Stimulated activated CD8-positive, alpha-beta memory T cell treated with anti-CD3 and anti-CD28 coated beads, Interleukin-7, amount 100 ng/mL, for 48 hours (primary cell): ENCODE measurements at regions not wholly inside any gene's neighbourhood (a gene's known extent, or its start where the extent isn't known, plus 50 kb on each side); places are given as distances from the start of the nearest gene placed in this dataset.

ENCODE experiments used
- DNase-seq, 2 donors: peaks; one replicate each; pipeline ENCODE4 v3.0.0-alpha.2; 2020; ENCODE audit warnings: low read depth in 1 of 2; ENCODE audit errors: extremely low read depth in 1 of 2

GRCh38 chr1:17967623-17968255 lies 139.9 kb upstream of the IGSF21 start:
- no peak for DNase-seq

DNA sequence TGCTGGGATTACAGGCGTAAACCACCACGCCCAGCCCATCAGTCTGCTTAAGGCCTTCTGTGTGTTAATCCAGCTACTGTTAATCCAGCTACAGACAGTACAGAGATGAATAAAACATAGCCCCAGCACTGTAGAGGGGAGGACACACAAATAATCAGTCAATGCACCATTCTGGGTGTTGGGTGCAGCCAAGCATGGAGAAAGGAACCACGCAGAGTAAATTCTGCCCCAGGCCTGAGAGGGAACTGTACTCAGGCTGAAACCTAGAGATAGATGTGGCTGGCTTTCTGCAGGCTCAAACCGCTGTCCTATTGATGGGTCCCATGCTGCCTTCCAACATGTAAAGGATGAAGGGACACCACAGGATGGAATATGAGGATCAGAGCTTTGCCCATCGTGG lies 136.8 kb upstream of the IGSF21 start:
- DNase-seq: no peak

DNA sequence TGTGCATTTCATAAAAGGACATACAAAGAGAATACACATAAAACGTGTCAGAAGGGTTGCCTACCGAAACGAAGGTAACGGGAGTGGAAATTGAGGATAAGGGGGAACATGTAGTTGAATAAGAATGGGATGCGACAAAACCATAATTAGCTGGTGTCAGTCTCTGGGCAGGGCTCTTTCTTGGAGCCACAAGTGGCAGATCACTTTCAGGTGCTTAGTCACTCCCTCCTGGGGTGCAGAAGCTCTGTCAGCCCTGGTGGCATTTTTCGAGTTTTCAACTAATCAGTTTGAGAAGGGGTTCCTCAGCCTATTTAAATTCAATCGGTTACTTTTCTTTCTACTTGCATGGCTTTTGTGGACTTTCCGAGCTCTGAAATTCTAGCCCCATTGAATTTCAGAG lies 133.9 kb upstream of the IGSF21 start:
- no peak for DNase-seq

DNA sequence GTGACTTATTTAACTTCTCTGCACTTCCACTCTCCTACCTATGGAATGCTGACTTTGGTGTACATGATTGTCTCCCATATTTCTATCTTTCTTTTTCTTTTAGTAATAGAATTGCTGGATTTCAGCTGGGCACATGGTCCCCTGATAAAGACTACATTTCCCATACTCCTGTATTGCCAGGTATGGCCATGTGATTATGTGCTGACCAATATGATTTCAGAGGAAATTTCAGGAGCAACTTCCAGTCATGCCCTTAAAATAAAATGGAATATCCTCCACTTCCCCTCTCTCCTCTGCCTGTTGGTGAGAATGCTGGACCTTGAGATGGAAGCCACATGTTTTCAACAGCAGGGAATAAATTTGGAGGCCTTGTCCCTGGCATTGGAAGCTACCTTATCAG lies 130.7 kb upstream of the IGSF21 start:
- DNase-seq: no peak

GRCh38 chr1:17978016-17978415 lies 129.6 kb upstream of the IGSF21 start:
- no peak for DNase-seq

GRCh38 chr1:17979815-17980214 lies 127.8 kb upstream of the IGSF21 start:
- no peak for DNase-seq

DNA sequence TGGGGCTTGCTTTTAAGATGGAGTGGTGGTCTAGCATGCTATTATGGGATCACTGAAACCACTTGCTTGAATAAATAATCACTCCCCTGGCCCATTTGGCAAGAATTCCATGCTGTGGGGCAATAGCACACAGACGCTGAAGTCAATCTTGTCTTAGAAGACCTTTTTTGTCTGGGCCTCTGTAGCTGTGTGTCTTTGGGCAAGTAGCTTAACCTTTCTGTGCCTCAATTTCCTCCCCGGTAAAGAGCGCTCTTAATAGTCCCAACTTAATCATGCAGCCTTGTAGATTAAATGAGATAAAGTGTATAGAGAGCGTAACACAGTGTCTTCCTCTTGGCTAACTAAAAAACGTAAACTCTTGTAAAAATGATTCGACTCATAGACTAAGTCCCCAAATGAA lies 125.4 kb upstream of the IGSF21 start:
- DNase-seq: no peak

- DNase-seq: no peak
Measured at GRCh38 chr1:17984583-17984982, 123.0 kb upstream of the IGSF21 start.

GRCh38 chr1:17986156-17986555 lies 121.4 kb upstream of the IGSF21 start:
- DNase-seq: no peak

- DNase-seq: no peak
Measured at GRCh38 chr1:17990401-17990800, 117.2 kb upstream of the IGSF21 start.

DNA sequence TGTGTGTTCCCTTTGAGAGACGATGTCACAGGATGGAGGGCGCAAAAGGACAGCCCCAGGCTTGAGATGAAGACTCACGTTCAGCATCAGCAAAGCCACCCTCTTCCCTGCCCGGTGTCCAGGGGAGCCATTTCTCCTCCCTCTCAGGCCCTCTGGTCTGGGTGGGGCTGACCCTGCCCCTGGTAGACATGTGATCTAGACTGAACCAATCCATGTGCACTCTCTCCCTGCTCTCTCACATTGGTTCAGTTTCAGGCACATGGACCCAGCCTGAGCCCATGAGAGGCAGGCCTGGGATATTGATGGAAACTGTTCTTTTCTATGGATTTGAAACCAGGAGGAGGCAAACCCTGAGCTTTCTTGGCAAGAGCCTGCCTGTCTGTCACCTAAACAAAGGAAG lies 115.6 kb upstream of the IGSF21 start:
- no peak for DNase-seq

GRCh38 chr1:17992800-17993199 lies 114.8 kb upstream of the IGSF21 start:
- no peak for DNase-seq

DNA sequence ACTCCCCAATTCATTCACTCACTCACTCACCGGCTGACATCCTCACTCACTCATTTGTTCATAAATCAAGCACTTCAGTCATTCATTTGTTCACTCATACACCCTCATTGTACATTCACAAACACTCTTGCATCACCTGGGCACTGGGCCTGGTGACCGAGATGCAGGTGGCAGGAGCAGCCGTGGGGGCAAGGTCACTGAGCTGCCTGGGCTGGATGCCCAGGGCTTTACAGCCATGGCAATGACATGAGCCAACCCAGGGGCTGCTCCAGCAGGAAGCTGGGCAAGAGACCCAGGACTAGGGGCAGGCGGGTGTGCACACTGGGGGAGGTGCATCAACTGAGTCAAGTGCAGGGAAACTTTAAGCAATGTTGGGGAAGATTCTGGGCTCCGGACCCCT lies 113.6 kb upstream of the IGSF21 start:
- DNase-seq: no peak

GRCh38 chr1:17995480-17995879 lies 112.1 kb upstream of the IGSF21 start:
- DNase-seq: no peak

DNA sequence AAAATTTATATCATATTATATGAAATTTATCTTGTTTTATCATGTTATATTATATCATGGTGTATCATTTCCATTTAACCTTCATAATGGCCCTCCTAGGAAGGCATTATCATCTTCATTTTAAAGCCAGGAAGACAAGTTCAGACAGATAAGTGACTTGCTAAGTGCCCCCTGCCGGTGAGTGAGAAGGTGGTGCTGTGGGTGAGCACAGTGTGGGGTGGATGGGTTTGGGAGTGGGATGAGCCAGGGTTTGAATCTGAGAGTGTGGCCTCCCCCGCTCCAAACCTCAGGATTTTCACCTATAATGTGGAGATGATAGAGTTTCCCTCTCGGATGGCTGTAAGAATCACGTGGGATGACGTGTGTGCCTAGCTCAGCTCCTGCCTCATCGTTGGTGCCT lies 108.7 kb upstream of the IGSF21 start:
- no peak for DNase-seq

DNA sequence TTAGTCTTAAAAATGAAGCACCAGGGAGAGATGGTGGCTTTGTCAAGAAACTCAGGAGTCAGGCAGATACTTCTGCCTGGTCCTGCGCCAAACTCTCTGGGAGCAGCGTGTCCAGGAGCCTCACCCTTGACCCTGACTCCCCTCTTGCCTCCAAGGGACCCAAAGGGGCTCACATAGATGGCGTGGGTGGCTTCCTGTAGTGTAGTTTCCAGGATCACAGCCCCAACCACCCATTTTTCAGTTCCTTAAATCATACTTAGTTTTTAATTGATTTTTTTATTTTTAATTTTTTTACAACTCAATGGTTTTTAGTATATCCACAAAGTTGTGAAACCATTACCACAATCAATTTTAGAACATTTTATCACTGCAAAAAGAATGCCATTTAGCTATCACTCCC lies 107.7 kb upstream of the IGSF21 start:
- no peak for DNase-seq

GRCh38 chr1:18001725-18002124 lies 105.9 kb upstream of the IGSF21 start:
- no peak for DNase-seq

- DNase-seq: no peak
Measured at GRCh38 chr1:18004278-18004677, 103.3 kb upstream of the IGSF21 start.

DNA sequence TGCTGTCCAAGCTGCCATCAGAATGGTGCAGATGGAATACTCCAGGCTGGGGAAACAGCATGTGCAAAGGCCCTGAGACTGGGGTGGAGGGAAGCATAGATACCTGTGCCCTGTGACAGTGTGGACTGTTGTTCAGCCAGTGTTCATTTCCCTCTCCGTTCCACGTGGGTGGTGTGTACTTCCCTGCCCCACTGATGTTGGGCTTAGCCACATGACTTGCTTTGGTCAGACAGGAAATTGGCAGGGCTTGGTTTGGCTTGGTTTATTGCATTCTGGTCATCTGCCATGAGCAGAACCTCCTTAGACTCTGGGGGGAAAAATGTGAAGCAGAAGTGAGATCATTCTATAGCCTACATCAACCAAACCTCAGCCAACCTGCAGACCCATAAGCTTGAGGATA lies 102.4 kb upstream of the IGSF21 start:
- no peak for DNase-seq

DNA sequence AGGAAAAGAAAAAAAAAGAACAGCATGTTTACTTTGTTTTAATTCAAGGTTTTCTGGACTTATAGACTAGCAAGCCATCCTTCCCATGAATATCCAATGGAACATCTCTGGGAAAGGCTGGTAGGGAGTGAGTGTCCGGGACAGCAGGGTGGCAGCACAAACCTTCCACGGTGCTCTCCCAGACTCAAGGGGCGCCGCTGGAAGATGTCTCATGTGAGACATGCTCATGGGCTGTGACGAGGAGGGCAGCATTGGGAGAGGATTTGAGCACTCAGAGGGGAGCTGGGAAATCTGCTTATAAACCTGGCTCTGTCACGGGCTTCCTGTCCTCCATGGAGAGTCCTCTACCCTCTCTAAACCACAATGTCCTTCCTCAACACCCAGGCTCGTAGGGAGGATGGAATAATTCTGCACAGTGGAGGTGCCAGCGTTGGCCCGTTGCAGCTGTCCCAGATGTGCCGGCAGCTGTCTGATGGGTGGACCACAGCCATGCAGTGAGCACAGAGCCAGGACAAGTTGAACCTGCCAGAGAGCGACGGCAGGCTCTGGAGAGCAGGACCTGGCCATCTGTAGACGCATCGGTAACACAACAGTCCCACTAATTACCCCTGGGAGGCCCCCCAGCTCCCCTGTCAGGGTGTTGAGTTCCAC lies 100.1 kb upstream of the IGSF21 start:
- DNase-seq: no peak

- DNase-seq: no peak
Measured at GRCh38 chr1:18008081-18008480, 99.5 kb upstream of the IGSF21 start.

DNA sequence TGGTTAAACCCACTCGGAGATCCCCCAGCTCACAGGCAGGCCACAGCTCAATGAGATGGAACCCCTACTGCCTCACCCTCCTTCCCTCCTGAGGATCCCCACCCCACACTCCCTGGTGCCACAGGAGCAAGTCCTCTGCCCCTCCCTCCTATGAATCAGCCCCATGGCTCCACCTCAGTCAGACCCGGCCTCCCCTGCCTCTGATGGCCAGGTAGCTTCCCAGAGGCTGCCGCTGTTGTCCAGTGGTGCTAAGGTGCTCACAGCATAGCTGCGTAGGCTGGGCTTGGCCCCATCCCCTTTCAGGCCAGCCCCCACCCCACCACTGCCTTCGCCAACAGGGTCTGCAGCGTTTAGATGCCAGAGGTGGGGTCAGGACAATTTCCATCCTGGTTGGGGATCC lies 98.5 kb upstream of the IGSF21 start:
- DNase-seq: no peak

- no peak for DNase-seq
Measured at GRCh38 chr1:18009478-18009961, 98.1 kb upstream of the IGSF21 start.
